ENCODE measurements at regions not wholly inside any gene's neighbourhood (a gene's known extent, or its start where the extent isn't known, plus 50 kb on each side); places are given as distances from the start of the nearest gene placed in this dataset.
"Not testable (repeated sequence)": the region's sequence is repeated elsewhere in the genome, so short reads cannot be mapped to it uniquely, and the experiment has no call there.

DNA sequence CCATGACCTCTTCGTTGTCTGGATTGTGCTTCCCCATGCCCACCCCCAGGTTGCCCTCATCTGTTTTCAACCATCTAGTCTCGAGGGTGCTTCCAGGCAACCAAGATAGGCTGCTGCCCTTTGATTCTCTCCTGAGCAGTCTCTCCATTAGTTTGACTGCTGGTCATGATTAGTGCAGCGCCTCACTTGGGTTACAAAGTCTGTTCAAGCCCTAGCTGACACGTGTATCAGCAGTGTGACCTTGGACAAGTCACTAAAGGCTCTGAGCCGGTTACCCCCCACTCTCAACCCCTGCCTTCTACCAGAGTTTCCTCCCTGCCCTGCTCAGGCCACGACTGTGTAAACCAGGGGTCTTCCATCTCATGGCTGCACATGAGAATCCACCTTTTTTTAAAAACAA, 185.3 kb upstream of the PWP1 start:
- no peak for DNase-seq (ENCODE audit: low read depth)

DNA sequence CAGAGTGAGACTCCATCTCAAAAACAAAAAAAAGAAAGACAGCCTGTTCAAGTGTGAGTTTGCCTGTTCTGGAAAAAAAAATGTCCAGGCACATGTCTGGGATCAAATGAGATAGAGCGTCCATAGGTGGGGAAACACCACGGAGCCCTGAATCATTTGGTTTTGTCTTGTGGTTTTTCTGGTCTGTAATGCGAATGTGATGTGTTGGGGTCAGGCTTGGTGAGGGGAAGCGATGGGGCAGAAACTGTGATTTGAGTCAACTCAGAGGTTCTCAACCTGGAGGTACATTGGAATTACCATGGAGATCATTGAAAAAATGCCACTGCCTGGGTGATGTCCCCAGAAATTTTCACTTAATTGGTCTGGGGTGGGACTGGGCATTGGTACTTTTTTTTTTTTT, 183.9 kb upstream of the PWP1 start:
- DNase-seq (ENCODE audit: low read depth) = peak; percentile 61

- DNase-seq (ENCODE audit: low read depth) = no peak
These were observed 182.3 kb upstream of the PWP1 start for GRCh38 chr12:107503129-107503855.

DNA sequence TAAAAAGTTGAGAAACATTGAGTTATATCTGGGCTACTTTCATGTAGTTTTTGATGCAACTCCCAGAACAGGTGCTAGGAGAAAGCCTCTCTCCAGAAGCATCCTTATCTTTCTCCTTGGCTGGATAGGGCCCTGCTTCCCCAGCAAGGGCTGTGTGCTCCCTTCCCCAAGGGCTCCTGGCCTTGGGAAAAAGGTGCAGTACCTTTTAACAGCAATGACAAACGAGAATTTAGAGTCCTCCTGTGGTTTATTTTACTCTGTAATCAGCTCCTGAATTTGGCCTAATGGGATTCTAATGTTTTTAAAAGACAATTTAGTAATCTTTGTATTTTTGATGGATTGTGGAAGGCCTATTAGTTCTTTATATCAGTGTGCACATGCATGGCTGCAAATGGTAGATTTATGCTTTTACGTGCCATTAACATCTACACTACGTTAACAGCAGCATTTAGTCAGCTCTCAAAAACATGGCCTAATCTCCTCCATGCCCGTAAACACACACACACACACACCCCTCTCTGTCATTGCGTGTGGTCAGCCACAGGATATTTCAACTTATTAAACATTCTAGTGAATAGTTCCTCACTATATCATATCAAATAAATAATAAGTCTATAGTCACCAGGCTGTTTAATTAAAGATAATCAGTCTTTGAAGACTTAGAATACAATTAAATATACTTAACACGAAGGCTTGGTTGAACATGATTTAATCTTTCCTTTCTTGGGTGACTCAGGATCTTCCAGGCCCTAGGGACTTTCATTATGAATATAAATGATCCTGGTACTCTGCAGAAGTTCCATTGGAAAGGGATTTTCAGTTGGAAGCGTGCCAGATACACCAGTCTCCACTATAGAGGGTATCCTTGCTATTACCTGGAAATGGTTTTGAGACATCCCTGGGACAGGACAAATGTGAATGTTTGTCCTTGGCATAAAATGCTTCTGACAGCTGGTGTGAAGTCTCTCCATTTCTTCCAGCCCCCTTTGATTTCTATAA, 181.4 kb upstream of the PWP1 start:
- DNase-seq (ENCODE audit: low read depth) = peak; percentile 70

DNA sequence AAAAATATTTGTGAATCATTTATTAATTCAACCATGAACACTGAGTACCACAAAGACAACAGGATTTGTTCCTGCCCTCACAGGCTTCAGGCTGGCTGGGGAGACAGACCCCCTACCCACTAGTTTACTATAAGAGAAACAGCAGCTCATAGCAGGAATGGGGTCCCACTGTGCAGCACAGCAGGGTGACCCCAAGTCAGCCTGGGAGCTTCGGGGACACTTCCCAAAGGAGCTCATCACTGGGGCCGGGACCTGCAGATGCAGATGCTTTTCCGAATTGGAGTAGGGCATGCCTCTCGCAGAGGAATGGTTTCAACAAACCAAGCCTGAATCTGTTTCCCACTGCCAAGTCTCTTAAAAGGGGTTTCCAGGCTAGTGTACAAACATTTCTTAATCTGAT, 176.2 kb upstream of the PWP1 start:
- no peak for DNase-seq (ENCODE audit: low read depth)

DNA sequence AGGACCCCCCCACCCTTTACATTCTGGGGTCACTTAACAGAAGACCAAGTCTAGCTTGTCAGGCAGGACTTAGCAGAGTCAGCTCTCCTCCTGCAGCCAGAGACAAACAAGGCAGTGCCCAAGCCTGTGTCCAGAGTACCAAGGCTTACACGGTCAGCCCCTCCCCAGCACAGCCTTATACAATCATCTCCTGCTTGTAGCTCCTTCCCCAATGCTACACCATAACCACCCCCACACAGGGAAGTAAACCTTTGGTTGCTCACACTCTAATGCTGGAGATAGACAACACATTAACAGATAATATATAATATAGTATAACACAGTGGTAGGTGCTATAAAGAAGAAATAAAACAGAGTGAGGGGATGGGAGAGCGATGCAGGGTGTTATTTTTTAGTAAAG, 175.4 kb upstream of the PWP1 start:
- no peak for DNase-seq (ENCODE audit: low read depth)

- no peak for DNase-seq (ENCODE audit: low read depth)
These were observed 174.3 kb upstream of the PWP1 start for GRCh38 chr12:107511292-107511691.

GRCh38 chr12:107512391-107512790, 173.2 kb upstream of the PWP1 start:
- DNase-seq (ENCODE audit: low read depth) = no peak

- no peak for DNase-seq (ENCODE audit: low read depth)
These were observed 172.4 kb upstream of the PWP1 start for GRCh38 chr12:107513184-107513583.

DNA sequence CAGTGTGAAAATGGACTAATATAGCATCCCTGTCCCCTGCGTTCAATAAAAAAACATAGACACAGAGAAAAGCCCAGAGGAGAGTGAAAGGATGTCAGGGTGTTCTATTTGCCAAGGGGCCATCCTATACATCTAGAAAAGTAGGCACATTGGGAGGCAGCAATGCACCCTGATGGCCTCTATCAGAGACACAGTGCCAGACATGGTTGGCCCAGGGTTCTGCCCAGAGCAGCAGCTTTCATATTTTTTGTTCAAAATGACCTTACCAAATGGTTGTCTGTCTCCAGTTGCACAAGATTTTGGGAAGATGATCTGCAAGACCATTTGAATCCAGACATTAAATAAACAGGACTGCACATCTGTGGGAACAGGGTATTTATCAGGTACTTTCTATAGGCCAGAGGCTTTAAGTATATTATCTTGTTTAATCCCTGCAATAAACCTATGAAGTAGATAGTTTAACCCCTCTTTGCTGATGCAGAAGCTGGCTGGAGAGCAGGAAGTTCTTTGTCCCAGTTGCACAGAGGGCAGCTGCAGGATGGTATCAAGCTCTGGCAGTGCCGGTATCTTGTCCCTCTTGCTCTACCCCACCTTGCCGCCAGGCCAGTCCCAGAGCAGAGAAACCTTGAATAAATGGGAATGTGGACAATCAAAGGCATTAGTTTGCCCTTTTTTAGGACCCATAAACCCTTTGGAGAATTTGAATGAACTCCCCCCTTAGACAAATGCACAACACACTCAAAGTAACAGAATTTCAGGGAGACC, 171.8 kb upstream of the PWP1 start:
- no peak for DNase-seq (ENCODE audit: low read depth)

GRCh38 chr12:107514887-107515445, 170.6 kb upstream of the PWP1 start:
- DNase-seq (ENCODE audit: low read depth) = peak; percentile 97

DNA sequence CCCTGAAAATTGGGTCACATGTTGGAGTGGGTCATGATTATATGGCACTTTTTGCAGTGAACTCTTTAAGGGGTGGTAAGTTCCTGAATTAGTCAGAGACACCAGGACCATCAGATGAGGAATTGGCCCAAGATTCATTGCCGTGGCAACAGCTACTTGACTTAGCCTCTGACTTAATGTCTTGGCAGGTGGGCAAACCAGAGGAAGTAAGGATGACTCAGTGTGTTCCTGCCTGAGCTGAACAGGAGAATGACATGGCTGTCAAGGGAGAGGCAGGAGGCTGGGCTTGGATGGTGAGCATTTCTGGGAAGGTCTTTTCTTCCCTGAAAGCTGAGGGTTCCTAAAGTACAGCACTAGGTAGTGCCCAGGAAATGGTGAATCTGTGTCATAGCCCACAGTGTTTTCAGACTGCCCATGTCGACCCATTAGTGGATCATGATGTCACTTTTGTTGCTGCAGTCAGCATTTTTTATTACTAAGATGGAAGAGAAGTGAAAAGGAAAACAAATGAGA, 170.1 kb upstream of the PWP1 start:
- DNase-seq (ENCODE audit: low read depth) = peak; percentile 100

- not testable (repeated sequence) for DNase-seq (ENCODE audit: low read depth)
These were observed 167.8 kb upstream of the PWP1 start for GRCh38 chr12:107517816-107518215.

DNA sequence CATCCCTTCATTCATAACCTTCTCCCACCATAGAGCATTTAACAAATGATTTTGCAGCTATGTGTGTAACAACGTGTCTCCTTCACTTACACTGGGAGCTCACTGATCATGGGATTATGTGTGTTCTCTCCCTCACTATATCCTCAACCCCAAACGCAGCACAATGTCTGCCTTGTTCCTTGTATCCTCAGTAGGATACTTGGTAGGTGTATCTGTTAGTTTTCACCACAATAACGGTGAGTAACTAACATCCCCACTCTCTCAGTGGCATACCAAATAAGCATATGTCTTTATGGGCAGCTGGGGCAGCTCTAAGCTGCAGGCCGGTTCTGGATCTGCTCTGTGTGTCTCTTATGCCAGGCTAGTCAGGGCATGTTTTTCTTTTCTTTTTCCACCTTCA, 166.7 kb upstream of the PWP1 start:
- no peak for DNase-seq (ENCODE audit: low read depth)

DNA sequence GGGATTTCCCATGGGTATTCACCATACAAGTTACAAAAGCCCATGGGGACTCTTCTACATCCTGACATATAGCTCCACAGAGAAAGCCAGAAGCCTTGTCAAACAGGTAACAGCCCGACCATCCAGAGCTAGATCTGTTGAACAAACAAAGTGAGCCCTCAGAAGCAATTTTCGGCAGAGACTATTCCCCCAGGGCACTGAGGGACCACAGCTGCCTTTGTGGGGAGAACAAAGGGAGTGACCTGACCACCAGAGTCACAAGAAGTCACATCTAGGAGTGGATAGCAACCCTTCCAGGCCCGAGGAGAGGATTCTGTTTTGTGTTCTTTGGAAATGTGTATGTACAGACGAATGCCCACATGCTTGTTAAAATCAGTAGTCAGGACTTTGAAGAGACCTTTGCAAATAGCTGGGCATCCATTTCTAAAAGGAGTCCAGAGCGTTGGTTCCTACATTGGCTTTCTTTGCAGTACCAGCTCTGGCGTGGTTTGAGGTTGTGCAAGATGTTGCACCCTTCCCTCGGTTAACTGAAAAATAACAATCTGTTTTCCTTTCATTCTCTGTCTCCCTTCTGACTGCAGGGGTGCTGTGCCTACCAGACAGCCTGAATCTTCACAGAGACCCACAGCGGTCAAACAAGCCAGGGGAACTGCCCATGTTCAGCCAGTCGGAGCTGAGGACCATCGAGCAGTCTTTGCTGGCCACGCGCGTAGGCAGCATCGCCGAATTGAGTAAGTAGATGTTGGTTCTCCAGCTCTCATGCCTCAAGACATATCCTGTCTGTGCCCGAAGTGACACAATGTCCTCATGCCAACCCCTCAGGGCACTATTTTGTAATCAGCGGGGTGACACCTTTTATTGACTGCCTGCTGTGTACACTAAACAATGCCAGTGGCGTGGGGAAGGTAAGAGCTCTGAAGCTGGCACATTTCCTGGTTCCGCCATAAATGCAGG, 165.4 kb upstream of the PWP1 start:
- DNase-seq (ENCODE audit: low read depth) = no peak

DNA sequence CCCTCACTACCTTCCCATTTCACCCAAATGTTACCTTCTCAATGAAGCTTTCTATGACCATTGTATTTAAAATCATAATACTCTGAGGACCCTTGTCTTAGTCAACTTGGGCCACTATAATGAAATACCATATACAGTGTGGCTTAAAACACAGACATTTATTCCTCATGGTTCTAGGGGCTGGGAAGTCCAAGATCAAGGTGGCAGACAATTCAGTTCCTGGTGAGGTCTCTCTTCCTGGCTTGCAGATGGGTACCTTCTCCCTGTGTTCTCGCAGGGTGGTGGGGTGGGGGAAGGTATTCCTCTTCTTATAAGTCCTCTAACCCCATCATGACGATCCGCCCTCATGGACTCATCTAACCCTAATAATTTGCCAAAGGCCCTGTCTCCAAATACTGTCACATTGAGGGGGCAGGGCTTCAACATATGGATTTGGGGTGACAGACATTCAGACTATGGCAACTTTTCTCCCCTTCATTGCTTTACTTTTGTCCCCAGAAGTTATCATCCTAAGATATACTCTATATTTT, 163.7 kb upstream of the PWP1 start:
- no peak for DNase-seq (ENCODE audit: low read depth)

DNA sequence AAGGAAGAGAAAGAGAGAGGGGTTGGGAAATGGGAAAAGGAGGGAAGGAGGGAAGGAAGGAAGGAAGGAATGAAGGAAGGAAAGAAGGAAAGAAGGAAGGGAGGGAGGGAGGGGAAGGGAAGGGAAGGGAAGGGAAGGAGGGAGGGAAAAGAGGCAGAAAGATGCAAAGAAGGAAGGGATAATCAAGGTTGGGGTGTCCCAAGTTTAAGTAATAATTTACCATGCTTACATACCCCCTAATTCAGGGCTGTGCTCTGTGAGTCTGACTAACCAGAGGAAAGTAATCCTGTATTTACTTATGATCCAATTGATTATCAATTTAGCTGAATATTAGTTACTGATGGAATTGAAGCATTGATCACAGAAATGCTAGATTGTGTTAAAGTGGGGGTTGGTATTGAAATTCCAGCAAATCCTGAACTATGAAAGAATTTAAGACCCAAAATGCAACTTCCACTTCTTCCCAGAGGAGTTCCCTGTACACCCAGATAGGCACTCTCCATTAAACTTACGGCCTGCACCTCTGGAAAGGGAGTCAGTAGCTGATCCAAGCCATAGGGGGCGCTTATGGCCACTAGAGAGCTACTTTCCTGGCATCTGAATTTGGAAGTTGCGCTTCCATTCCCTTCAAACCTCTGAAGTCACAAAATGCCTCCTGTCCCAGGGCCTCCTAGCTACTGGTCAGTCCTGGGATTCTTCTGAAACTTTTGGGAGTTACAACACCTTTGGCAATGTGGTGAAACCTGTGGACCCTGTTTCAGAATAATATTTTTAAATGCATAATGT, 162.7 kb upstream of the PWP1 start:
- DNase-seq (ENCODE audit: low read depth) = no peak

DNA sequence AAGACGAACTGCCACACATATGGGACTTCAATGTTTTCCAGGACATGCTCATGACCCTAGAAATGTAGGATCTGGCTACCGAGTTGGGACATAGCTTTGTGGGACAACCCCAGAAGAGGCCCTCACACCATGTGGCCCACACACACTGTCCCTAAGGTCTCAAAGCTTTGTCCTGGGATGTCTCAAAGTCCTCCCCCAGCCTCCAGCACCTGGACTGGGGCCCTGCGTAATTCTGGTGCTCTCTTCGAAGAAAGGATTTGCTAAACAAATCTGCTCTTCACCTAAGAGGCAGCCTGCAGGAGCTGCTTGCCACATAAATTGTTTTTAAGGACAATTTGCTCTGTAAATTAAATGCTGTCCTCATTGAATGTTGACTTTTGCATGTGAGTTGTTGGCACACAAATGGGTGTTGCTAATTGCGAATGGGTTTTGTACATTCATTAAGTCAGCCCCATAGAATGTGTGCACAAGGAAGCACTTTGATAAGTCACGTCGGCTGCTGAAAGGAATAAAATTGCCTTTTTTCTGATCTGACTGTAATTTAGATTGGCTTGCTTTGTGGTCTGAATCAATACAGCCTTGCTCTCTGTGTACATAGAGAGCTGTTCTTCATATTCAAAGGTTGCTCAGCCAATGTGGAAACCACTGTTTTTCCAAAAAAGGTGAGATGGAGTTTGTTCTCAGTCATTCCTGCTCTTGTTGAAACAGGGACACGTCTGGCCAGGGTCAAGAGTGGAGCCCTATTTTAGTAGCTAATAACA, 161.6 kb upstream of the PWP1 start:
- no peak for DNase-seq (ENCODE audit: low read depth)
